Lung (tissue), 11 donors: ENCODE measurements at regions not wholly inside any gene's neighbourhood (a gene's known extent, or its start where the extent isn't known, plus 50 kb on each side); places are given as distances from the start of the nearest gene placed in this dataset.
A peak's percentile ranks its signal among the peaks of the same experiment; 100 is the strongest.

Experiments used
- ATAC-seq: fragments of 200-7000 bp; cut with Tn5 transposase; one replicate; pipeline ENCODE4 v1.9.1; 2020; ENCODE audit warnings: moderate number of reproducible peaks; ENCODE audit not compliant: insufficient read depth, low FRiP score
- DNase-seq, 3 donors: peaks; one replicate each; pipeline ENCODE4 v3.0.0-alpha.2; 2013 to 2017
- H3K27ac ChIP-seq, 2 donors: one replicate each; pipeline ENCODE4 v1.5.1; 2013; ENCODE audit warnings: mild to moderate bottlenecking in 2 of 2, moderate library complexity in 2 of 2, control low read depth in 1 of 2, inconsistent platforms in 1 of 2, low read depth in 1 of 2, low read length in 1 of 2
- H3K27me3 ChIP-seq, 3 donors: one replicate each; pipeline ENCODE4 v1.5.1; 2013; ENCODE audit warnings: low read length in 2 of 3; ENCODE audit not compliant: control insufficient read depth in 3 of 3, insufficient read depth in 3 of 3
- H3K36me3 ChIP-seq, 4 donors: one replicate each; pipeline ENCODE4 v1.5.1; 2013; ENCODE audit warnings: low read length in 4 of 4, mild to moderate bottlenecking in 1 of 4, moderate library complexity in 1 of 4; ENCODE audit not compliant: control insufficient read depth in 4 of 4, insufficient read depth in 4 of 4
- H3K4me1 ChIP-seq, 5 donors: one replicate each; pipeline ENCODE4 v1.5.1; 2013; ENCODE audit warnings: low read length in 5 of 5, mild to moderate bottlenecking in 2 of 5, moderate library complexity in 1 of 5; ENCODE audit not compliant: control insufficient read depth in 5 of 5, insufficient read depth in 5 of 5
- H3K4me3 ChIP-seq: one replicate; pipeline ENCODE4 v1.5.1; 2013; ENCODE audit warnings: mild to moderate bottlenecking, control low read depth, moderate library complexity
- H3K9ac ChIP-seq, 2 donors: one replicate each; pipeline ENCODE4 v1.5.1; 2013; ENCODE audit warnings: low read length in 2 of 2, control low read depth in 1 of 2; ENCODE audit not compliant: insufficient read depth in 1 of 2
- H3K9me3 ChIP-seq, 4 donors: one replicate each; pipeline ENCODE4 v1.5.1; 2013; ENCODE audit warnings: low read length in 3 of 4, mild to moderate bottlenecking in 1 of 4, moderate library complexity in 1 of 4; ENCODE audit not compliant: control insufficient read depth in 4 of 4, insufficient read depth in 3 of 4
- WGBS, 2 donors: extraction: QIAGEN DNeasy Blood & Tissue Kit; methylation state at CpG; one replicate each; pipeline ENCODE4 v1.1.7; 2013; 5-methylcytosine and 5-hydroxymethylcytosine counted together
- TF ChIP-seq, protein P1 (sequence below): IDR thresholded peaks from 2 replicates; pipeline ENCODE4 v1.5.1; 2012; ENCODE audit warnings: mild to moderate bottlenecking; ENCODE audit errors: control extremely low read depth, extremely low read depth
- donor health status: control.
- donor health status: control.
- donor health status: Bipolar disorder and iron deficiency.
- donor health status: healthy.
- donor health status: DM: yes; HTN: yes; CAD: no.

DNA sequence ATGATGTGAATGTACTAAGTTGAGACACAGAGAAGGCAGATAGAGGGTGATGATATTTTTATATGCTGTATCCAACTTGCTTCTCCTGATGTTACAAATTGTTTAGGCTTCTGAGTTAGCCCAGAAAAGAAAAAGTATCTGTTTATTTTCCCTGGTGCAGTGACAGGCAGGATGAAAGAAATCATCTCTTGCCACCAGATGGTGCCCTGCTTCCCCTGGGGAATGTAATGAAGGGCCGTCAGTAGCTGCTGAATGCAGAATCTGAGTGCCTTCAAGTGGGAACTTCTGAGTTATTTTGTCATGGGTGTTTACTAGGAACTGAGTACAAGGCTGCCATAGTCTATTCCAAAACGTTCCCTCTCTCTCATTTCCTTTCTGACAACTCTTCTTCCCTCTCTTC lies 525.6 kb downstream of the MBD2 start:
- no peaks in the 10 kb centered on the region for H3K36me3 ChIP-seq
- no peaks in the 10 kb centered on the region for H3K9me3 ChIP-seq
- peak; percentile 75 for ATAC-seq
- no peak overlapping the region for H3K9ac ChIP-seq
- H3K4me1 ChIP-seq = no peaks in the 10 kb centered on the region
- H3K4me3 ChIP-seq = no peak overlapping the region
- no peaks in the 10 kb centered on the region for H3K27me3 ChIP-seq
- TF ChIP-seq, protein P1, sequence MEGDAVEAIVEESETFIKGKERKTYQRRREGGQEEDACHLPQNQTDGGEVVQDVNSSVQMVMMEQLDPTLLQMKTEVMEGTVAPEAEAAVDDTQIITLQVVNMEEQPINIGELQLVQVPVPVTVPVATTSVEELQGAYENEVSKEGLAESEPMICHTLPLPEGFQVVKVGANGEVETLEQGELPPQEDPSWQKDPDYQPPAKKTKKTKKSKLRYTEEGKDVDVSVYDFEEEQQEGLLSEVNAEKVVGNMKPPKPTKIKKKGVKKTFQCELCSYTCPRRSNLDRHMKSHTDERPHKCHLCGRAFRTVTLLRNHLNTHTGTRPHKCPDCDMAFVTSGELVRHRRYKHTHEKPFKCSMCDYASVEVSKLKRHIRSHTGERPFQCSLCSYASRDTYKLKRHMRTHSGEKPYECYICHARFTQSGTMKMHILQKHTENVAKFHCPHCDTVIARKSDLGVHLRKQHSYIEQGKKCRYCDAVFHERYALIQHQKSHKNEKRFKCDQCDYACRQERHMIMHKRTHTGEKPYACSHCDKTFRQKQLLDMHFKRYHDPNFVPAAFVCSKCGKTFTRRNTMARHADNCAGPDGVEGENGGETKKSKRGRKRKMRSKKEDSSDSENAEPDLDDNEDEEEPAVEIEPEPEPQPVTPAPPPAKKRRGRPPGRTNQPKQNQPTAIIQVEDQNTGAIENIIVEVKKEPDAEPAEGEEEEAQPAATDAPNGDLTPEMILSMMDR = no peak
- H3K27ac ChIP-seq = no peak overlapping the region
- WGBS, 2 donors = 0% methylated on average over 2 of the region's 2 CpGs
- peak; percentile 33 to 46 (median 43) for DNase-seq

DNA sequence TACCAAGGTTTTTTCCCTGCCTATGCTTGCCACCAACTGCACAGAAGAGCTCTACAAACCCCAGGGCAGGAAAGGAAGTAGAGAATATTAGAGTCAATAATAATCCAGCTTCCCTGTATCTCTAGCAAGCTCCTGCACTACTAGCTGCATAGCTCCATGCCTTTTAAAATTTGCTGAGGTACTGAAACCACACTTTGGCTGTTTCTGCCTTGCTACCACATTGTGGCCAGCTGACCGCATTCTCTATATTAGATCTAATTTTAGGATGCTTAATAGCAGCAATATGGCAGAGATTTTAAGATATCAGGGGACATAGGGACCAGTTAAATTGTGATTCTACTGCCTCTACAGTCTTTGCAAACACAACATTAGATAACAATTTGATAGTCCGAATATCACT lies 534.6 kb downstream of the MBD2 start:
- Histone ChIP-seq H3K36me3 (no peaks in the 10 kb centered on the region), H3K4me3 (no peak overlapping the region), H3K4me1 (no peaks in the 10 kb centered on the region), H3K27me3 (no peaks in the 10 kb centered on the region), H3K27ac (no peak overlapping the region), H3K9me3 (no peaks in the 10 kb centered on the region), H3K9ac (no peak overlapping the region)
- DNase-seq = no peak
- TF ChIP-seq, protein P1 = no peak
- ATAC-seq = no peak
- 90 to 92% methylated on average over 2 of the region's 2 CpGs for WGBS, 2 donors

DNA sequence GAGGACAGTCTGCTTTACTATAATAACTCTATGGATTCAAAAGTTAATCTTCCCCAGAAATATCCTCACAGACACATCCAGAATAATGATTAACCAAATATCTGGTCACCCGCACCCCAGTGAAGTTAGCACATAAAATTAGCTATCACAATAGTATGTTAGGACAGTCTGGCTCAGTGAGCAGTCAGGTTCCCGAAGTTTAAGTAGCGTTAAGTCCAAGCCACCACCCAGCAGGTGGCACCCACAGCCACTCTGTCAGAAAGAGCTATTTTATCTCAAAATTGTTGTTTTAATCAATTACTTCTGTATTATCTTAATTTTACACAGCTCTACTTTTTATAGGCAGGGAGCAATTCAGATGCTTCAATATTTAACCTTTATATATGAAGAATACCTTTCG lies 537.5 kb downstream of the MBD2 start:
- Histone ChIP-seq H3K4me3 (no peak overlapping the region), H3K36me3 (no peaks in the 10 kb centered on the region), H3K27ac (no peak overlapping the region), H3K9me3 (no peaks in the 10 kb centered on the region), H3K4me1 (no peaks in the 10 kb centered on the region), H3K9ac (no peak overlapping the region), H3K27me3 (no peaks in the 10 kb centered on the region)
- DNase-seq (no peak), ATAC-seq (no peak)
- TF ChIP-seq, protein P1 = no peak
- 82 to 84% methylated on average over 4 of the region's 4 CpGs for WGBS, 2 donors

- DNase-seq = no peak
- H3K36me3 ChIP-seq = no peaks in the 10 kb centered on the region
- H3K4me3 ChIP-seq = no peak overlapping the region
- no peaks in the 10 kb centered on the region for H3K27me3 ChIP-seq
- no peaks in the 10 kb centered on the region for H3K9me3 ChIP-seq
- 60 to 72% methylated on average over 2 of the region's 2 CpGs for WGBS, 2 donors
- no peak for ATAC-seq
- H3K27ac ChIP-seq = no peak overlapping the region
- no peak overlapping the region for H3K9ac ChIP-seq
- H3K4me1 ChIP-seq = no peaks in the 10 kb centered on the region
- TF ChIP-seq, protein P1 = no peak
These were observed 541.7 kb downstream of the MBD2 start for GRCh38 chr18:53682796-53683195.
